NCI-H69 (cell line): ENCODE measurements at regions not wholly inside any gene's neighbourhood (a gene's known extent, or its start where the extent isn't known, plus 50 kb on each side); places are given as distances from the start of the nearest gene placed in this dataset.

Experiments used
- DNase-seq: peaks from one replicate; lab custom pipeline; 2025; lab: John Stamatoyannopoulos, UW

DNA sequence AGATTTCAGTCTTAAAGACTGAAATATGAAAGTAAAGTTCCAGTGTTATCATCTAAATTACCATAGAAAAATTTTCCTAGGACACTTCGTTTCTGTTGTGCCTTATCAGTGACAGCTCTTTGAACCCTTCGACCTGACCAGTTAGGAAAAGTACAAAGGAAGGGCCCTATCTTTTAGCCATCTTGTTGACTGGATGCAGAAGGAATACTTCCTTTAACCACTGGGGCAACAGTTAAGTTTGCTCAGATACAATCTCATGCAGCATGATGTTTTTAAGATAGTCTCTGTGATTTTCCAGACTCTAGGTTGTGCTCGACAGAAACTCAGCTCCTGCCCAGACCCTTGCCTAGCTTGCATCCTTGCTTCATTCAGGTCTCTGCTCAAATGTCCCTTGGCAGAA, 210.5 kb upstream of the RPS6KA3 start:
- DNase-seq = no peak

- no peak for DNase-seq
Observed at GRCh38 chrX:20472620-20473258, 206.0 kb upstream of the RPS6KA3 start.

- DNase-seq = no peak
Observed at GRCh38 chrX:20472148-20472547, 205.4 kb upstream of the RPS6KA3 start.

DNA sequence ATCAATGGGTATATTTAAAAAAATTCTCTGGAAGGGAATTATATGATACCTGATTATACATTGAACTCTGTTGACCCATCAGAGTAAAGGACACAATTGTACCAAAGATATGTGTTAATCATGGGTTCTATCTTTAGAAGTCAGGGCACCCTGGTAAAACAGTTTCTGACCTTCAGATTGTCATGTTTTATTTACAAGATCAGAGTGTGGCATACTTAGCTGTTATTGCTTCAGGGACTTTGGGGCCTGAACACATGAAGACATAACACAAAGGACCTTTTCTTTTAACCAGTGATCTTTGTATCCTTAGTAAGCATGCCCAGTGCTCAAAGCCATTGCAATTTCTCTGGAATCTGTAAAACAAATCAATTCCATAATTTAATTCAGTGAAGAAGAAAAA, 204.8 kb upstream of the RPS6KA3 start:
- DNase-seq = peak; percentile 5

- DNase-seq = no peak
Observed at GRCh38 chrX:20463296-20464075, 196.8 kb upstream of the RPS6KA3 start.

- DNase-seq = peak; percentile 10
Observed at GRCh38 chrX:20461576-20461975, 194.9 kb upstream of the RPS6KA3 start.

GRCh38 chrX:20461002-20461401, 194.3 kb upstream of the RPS6KA3 start:
- DNase-seq = peak; percentile 41

- peak; percentile 1 for DNase-seq
Observed at GRCh38 chrX:20459410-20460350, 193.0 kb upstream of the RPS6KA3 start.

DNA sequence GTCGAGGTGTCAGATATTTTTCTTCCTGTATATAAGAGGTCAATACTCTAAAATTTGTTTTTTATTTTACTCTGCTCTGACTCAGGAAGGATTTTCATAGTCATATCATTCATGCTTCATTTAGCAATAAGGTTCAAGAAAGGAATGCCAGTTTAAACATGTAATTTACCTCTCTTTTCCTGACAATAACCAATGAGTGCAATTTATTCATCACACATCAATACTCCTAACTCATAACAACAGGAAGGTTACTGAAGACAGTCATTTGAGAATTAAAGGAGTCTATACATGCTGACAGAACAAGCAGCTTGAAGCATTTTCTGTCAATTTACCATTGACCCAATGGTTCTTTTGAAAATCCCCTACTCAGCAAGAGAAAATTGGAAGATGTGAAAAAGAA, 190.3 kb upstream of the RPS6KA3 start:
- no peak for DNase-seq

DNA sequence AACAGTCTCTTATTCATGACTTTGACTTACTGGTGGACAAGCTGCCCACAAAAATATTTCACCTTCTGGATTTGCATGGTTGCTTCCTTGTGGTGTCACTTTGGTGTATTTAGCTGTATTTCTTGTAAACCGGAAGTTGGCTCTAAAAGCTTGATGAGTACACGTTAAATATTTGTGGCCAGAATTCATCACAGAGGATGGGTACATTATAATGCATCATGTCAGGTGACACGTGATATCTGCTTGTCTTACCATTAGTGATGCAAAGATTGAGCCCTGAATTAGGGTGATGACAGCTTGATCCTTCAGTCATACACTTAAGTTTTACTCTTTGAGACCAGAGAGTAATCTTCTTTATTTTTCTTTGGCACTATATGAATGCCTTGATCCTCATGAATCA, 188.3 kb upstream of the RPS6KA3 start:
- no peak for DNase-seq

DNA sequence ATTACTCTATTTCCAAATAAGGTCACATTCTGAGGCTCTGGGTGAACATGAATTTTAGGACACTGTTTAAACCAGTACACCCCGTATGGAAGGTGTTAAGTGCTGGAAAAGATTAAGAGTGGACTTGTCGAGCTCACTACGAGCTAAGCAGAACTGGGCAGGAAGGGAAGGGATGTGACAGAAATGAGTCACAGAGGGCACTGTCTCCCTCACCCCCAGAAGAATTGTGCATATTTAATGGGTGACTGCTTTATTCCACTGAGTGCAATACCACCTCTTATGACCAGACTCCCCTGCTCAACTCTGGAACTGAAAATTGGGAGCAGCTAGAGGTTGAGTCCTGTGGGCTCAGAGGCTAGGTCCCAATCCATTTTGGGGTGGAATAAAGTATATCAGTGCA, 187.4 kb upstream of the RPS6KA3 start:
- no peak for DNase-seq

- DNase-seq = no peak
Observed at GRCh38 chrX:20452487-20452886, 185.8 kb upstream of the RPS6KA3 start.

- no peak for DNase-seq
Observed at GRCh38 chrX:20451929-20452328, 185.2 kb upstream of the RPS6KA3 start.

DNA sequence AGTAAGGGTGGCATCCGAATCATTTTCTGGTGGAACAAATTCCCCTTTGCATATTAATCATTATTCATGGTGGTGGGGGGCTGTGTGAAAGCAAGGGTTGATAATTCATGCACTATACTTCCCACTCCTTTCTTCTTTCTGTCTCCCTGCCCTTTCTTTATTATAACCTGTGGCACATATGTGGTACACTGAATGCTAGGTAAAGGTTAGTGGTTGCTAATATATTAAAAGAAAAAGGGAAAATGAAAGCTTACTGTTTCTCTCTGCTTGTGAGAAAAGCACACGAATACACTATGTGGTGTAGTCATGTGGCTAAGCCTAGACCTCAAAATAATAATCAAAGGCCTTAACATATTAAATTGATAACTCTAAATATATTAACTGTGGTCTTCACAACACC, 178.4 kb upstream of the RPS6KA3 start:
- no peak for DNase-seq

GRCh38 chrX:20442597-20442996, 175.9 kb upstream of the RPS6KA3 start:
- peak; percentile 82 for DNase-seq

DNA sequence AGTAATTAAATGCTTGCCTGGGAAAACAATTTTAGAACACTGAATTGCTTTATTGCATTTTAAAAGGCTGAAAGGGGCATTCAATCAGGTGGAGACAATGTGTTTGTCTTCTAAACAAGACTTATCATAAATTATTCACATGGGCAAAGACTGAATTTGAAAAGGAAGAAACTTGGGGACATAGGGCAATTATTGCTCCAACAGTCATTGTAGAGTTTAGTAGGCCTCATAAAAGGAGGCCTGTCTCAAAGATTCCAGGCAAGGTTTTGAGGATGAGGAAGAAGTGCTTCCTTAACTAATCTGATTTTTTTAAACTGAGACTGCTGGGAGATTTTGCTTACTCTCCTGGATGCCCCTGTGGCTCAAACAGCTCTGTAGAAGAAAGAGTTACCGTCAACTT, 174.4 kb upstream of the RPS6KA3 start:
- no peak for DNase-seq

GRCh38 chrX:20438871-20439526, 172.3 kb upstream of the RPS6KA3 start:
- no peak for DNase-seq

GRCh38 chrX:20437683-20438082, 171.0 kb upstream of the RPS6KA3 start:
- no peak for DNase-seq

- DNase-seq = no peak
Observed at GRCh38 chrX:20435913-20436312, 169.2 kb upstream of the RPS6KA3 start.

- no peak for DNase-seq
Observed at GRCh38 chrX:20434986-20435385, 168.3 kb upstream of the RPS6KA3 start.

- no peak for DNase-seq
Observed at GRCh38 chrX:20433388-20433775, 166.7 kb upstream of the RPS6KA3 start.

GRCh38 chrX:20432746-20433387, 166.2 kb upstream of the RPS6KA3 start:
- no peak for DNase-seq
